Activated naive CD4-positive, alpha-beta T cell treated with anti-CD3 and anti-CD28 coated beads, Interleukin-2, amount 50 U/mL, for 16 hours (primary cell): ENCODE measurements at regions not wholly inside any gene's neighbourhood (a gene's known extent, or its start where the extent isn't known, plus 50 kb on each side); places are given as distances from the start of the nearest gene placed in this dataset.

Experiments used
- DNase-seq: peaks from one replicate; pipeline ENCODE4 v3.0.0-alpha.2; 2020

DNA sequence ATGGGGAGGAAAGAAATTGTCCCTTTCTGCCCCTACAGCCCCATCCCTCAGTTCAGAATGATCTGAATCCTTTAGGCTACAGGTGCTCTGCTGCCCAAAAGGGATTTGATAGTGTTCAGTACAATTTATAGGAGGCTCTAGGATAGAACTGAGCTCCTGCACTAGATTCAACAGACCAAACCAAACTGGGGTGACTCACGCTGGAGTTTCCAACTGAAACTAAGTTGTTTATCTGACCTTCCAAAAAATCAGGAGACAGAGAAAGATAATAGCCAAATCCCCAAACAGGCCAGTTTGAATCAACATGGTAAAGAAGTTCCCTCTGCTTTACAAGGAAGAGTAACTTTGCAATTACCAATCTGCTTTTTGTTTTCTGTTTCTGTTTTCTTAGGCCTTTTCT is 72.7 kb upstream of the MBOAT2 start:
- DNase-seq: no peak

DNA sequence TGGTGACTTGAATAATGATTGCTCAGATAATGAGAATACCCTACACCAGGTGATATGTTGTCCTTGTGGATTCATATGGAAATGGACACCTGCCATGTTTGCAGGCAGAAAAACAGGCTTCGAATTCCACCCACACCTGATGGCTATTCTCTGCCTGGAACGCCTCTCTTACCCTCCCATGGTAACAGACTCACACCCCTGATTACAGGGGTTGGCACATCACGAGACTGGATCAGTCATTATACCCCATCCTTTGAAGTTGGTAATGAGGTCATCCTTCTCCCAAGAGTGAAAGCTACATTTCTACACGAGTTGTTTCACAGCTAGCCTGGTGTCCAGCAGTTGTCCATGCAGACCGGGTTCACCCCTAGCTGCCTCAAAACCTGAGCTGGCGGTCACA is 71.4 kb upstream of the MBOAT2 start:
- no peak for DNase-seq

DNA sequence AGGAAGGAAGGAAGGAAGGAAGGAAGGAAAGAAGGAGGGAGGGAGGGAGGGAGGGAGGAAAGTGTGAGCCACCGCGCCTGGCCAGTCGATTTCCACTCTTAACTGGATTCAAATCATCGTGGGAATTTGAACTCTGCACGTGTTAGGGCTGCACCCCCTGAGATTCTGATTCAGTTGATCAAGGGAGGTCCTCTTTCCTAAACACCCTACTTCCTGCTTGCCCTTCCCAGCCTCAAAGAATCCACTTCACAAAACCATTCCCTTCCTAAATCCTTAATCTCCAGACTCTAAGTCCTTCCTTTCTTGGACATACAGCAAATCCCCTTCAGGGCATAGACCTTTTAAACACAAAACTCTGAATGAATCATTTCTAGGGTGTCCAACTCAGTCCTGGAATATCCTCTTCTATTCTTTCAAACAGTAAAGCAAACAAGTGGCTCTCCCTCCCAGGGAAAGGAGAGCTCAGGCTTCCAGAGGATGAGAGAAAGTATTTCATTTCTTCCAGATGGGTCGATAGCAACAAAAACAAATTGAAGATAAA is 68.2 kb upstream of the MBOAT2 start:
- no peak for DNase-seq

DNA sequence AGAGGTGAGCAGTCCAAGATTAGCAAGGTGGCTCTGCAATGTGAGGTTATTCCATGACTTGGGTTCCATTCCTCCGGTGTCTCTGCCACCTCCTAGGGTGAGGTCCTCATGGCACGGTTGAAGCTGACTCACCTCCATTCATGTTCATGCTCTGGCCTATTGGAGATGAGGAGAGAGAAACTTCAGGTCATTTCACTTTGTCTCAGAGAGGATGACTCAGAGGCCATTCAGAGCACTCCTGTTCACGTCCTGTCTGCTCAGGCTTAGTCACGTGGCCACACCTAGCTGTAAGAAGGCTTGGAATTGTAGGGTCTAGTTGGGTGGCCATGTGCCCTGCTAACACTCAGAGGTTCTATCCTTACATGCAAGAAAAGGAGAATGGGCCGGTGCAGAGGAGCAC is 67.5 kb upstream of the MBOAT2 start:
- no peak for DNase-seq

DNA sequence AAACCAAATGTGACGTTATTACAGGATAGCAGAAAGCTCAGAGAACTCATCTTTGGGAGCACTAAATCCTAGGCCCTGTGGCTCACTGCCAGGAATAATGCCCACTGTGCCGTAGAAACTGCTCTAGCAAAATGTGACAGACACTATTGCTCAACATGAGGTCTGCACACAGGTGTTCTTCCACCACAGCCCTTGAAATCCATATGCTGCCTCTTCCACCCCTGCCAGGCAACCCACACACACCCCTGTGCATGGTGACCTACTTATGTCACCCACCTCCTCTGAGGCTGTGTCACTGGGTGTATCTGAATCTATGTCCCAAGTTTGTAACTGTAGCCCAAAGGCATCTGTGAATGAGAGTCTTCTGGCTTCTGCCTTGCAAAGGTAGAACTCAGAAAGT is 66.1 kb upstream of the MBOAT2 start:
- DNase-seq: no peak

DNA sequence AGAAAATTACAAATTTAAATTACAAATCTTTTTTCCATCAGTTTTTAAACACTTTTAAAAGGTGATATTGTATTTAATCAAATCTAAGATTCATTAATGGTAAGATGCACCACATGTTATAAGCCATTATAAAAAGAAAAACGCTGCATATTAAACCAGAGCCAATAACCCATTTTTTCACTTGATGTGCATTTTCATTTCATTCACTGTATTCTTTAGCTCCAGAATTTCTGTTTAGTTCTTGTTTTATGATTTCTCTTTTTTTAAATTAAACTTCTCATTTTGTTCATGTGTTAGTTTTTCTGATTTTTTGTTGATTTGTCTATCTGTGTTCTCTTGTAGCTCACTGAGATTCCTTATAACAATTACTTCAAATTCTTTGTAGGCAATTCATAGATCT is 62.4 kb upstream of the MBOAT2 start:
- no peak for DNase-seq

DNA sequence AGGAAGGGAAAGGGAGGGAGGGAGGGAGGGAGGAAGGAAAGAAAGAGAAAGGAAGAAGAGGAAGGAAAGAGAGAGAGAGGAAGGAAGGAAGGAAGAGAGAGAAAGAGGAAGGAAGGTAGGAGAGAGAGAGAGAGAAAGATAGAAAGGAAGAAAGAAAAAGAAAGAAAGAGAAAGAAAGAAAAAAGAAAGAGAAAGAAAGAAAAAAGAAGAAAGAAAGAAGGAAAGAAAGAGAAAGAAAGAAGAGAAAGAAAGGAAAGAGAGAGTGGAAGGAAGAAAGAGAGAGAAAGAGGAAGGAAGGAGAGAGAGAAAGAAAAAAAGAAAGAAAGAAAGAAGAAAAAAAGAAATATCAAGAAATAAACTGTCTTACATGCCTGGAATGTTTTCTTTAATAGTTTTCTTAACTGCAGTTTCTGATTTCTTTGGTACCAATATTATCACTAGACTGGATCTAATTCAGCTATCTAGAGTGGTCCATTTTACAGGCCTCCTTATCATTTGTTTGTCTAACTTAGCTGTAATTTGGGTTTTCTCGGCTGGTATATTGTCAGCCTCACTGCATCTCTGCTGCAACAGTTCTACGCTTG is 59.6 kb upstream of the MBOAT2 start:
- DNase-seq: no peak

DNA sequence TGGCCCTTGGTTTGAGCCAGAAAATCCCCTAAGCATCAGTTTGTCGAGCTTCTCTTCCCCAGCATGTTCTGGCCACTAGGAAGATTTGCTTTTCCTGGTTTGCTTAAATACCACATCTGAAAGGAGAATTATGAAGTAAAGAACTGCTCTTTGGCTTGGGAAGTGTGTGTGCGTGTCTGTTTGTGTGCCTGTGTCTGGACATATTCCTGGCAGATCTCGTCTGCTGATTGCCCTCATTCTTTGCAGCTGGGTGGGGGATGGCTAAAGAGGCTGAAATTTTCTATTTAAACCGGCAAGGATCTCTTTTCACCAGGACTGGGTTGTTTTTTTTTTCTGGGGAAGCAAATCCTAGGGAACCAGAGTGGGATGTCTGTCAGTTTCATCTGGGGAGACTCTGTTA is 57.3 kb upstream of the MBOAT2 start:
- DNase-seq: no peak

DNA sequence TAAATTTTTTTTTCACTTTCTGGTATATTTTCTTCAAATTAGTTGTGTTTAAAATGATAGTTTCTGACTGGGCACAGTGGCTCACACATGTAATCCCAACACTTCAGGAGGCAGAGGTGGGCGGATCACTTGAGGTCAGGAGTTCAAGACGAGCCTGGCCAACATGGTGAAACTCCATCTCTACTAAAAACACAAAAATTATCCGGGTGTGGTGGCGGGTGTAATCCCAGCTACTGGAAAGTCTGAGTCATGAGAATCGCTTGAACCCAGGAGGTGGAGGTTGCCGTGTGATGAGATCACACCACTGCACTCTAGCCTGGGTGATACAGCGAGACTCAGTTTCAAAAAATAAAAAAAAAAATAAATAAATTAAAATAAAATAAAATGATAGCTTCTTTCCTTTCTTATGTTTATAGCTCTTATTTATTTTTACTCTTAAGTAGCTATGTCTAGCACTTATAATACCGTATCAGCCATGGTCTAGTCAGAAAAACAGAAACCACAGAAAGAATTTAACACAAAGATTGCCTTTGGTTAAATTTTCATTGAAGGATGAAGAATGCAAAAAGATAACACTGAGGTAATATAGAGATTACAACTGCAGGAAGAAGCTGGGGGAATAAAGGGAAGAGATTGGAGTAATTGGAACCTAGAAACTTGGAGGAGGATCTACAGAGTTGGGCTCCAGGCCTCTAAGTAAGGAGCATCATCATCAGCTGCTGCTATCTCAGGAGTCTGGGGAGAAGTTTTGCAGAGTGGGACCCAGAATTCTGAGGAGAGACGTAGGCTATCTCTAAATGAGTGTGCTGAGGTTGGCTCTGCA is 54.7 kb upstream of the MBOAT2 start:
- DNase-seq: no peak

DNA sequence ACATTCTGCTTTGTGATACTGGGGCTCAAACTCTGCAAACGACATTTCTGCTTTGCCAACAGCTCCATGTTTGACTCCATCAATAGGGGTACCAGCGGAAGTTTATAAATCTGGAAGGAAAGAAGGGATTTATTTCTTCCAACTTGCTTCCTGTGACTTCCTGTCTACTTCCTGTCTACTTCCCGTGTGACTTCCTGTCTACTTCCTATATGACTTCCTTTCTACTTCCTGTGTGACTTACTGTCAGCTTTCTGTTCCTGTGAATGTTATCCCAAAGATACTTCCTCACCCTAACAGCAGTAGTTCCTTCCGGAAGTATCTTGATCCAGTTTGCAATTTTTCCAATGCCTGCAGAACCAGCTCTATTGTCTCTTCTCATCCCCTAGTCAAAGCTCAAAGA is 52.0 kb upstream of the MBOAT2 start:
- DNase-seq: no peak

DNA sequence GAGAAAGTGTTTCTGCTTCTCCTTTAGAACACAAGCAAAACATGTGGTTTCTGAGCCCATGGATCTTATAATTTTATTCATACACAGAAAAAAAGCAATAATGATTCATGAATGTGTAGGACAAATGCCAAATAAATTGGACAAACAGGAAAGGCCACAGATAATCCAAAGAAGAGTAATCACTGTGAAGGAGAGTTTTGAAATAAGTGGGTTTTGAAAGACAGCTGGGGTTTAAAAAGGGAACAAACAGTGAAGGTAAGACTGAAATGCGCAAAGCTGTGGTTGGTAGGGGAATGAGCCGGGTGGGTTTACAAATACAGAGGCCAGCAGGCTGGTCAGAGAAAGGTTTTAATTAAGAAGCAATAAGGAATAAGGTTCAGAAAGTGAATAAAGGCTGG is 50.0 kb upstream of the MBOAT2 start:
- DNase-seq: no peak
